Fibroblast of lung (primary cell): ENCODE measurements at regions not wholly inside any gene's neighbourhood (a gene's known extent, or its start where the extent isn't known, plus 50 kb on each side); places are given as distances from the start of the nearest gene placed in this dataset.

Experiments used
- DNase-seq, 2 donors: peaks; one replicate each; pipeline versions ENCODE4 v3.0.0 to v3.0.0-alpha.2; 2010; ENCODE audit warnings: low read depth in 2 of 2
- H2AFZ ChIP-seq: 2 replicates; pipeline ENCODE4 v1.5.1; 2012; ENCODE audit warnings: low read length, control low read depth, inconsistent platforms
- H3K27ac ChIP-seq: 2 replicates; pipeline ENCODE4 v1.5.1; 2011; ENCODE audit warnings: low read length, control low read depth; ENCODE audit not compliant: insufficient read depth
- H3K27me3 ChIP-seq: 2 replicates; pipeline ENCODE4 v1.5.1; 2011; ENCODE audit warnings: mild to moderate bottlenecking, low read length; ENCODE audit not compliant: control insufficient read depth, insufficient read depth
- H3K36me3 ChIP-seq: 2 replicates; pipeline ENCODE4 v1.5.1; 2011; ENCODE audit warnings: low read length; ENCODE audit not compliant: control insufficient read depth, insufficient read depth
- H3K4me1 ChIP-seq: 2 replicates; pipeline ENCODE4 v1.5.1; 2011; ENCODE audit warnings: low read length; ENCODE audit not compliant: control insufficient read depth, insufficient read depth; ENCODE audit errors: extremely low read depth
- H3K4me2 ChIP-seq: 2 replicates; pipeline ENCODE4 v1.5.1; 2011; ENCODE audit warnings: low read length, control low read depth; ENCODE audit not compliant: insufficient read depth; ENCODE audit errors: extremely low read depth
- H3K4me3 ChIP-seq, 4 experiments: fragments of 200-600 bp in 1 of 4; sonication (generic) in 1 of 4; replicated peaks in 1 of 4; 2 replicates each; pipeline ENCODE4 v1.5.1; 2011 to 2016; ENCODE audit warnings: low read length in 4 of 4, low read depth in 3 of 4, mild to moderate bottlenecking in 3 of 4, control low read depth in 2 of 4, inconsistent platforms in 1 of 4, mixed read lengths in 1 of 4; ENCODE audit not compliant: insufficient read depth in 1 of 4; ENCODE audit errors: control extremely low read depth in 1 of 4
- H3K79me2 ChIP-seq: 2 replicates; pipeline ENCODE4 v1.5.1; 2012; ENCODE audit warnings: mild to moderate bottlenecking, low read length, inconsistent platforms; ENCODE audit not compliant: control insufficient read depth, insufficient read depth
- H3K9ac ChIP-seq: 2 replicates; pipeline ENCODE4 v1.5.1; 2011; ENCODE audit warnings: mild to moderate bottlenecking, low read length, control low read depth; ENCODE audit not compliant: insufficient read depth
- H3K9me3 ChIP-seq: 2 replicates; pipeline ENCODE4 v1.5.1; 2012; ENCODE audit warnings: low read depth, low read length; ENCODE audit not compliant: control insufficient read depth, insufficient read depth
- H4K20me1 ChIP-seq: 2 replicates; pipeline ENCODE4 v1.5.1; 2011; ENCODE audit warnings: low read length; ENCODE audit not compliant: control insufficient read depth, insufficient read depth; ENCODE audit errors: extremely low read depth
- EZH2 ChIP-seq: IDR thresholded peaks from 2 replicates; pipeline ENCODE4 v1.5.1; 2012; ENCODE audit warnings: low read length, control low read depth, mild to moderate bottlenecking; ENCODE audit errors: missing control alignments
- TF ChIP-seq, protein P1 (sequence below), 2 donors: IDR thresholded peaks in 1 of 2; conservative IDR thresholded peaks in 1 of 2; 1 replicate in 1 of 2; 2 replicates in 1 of 2; pipeline ENCODE4 v1.5.1; 2011 to 2012; ENCODE audit warnings: low read length in 2 of 2, control low read depth in 1 of 2, inconsistent platforms in 1 of 2, low read depth in 1 of 2, mild to moderate bottlenecking in 1 of 2

DNA sequence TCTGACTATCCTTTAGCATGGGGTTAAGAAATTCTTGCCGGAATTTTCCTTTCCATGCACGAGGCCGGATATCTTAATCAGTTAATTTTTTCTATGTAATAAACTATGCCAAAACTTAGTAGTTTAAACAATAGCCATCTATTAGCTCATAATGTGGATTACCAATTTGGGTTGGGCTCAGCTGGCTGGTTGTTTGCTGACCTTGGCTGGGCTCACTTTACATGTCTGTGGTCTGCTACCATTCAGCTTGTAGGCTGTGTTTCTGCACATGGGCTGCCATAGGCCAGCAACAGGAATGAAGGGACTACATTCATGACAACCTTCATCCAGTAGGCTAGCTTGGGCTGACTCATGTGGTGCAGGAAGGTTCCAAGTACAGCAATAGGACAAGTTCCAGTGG, 56.0 kb upstream of the NTPCR start:
- no peaks in the 10 kb centered on the region for H3K4me1 ChIP-seq
- H3K27ac ChIP-seq = no peak overlapping the region
- no peaks in the 10 kb centered on the region for H4K20me1 ChIP-seq
- peak in 1 of 2 donors; percentile 12 for DNase-seq
- no peaks in the 10 kb centered on the region for H3K9me3 ChIP-seq
- no peak overlapping the region for H3K4me2 ChIP-seq
- no peak for TF ChIP-seq EZH2
- TF ChIP-seq, protein P1, sequence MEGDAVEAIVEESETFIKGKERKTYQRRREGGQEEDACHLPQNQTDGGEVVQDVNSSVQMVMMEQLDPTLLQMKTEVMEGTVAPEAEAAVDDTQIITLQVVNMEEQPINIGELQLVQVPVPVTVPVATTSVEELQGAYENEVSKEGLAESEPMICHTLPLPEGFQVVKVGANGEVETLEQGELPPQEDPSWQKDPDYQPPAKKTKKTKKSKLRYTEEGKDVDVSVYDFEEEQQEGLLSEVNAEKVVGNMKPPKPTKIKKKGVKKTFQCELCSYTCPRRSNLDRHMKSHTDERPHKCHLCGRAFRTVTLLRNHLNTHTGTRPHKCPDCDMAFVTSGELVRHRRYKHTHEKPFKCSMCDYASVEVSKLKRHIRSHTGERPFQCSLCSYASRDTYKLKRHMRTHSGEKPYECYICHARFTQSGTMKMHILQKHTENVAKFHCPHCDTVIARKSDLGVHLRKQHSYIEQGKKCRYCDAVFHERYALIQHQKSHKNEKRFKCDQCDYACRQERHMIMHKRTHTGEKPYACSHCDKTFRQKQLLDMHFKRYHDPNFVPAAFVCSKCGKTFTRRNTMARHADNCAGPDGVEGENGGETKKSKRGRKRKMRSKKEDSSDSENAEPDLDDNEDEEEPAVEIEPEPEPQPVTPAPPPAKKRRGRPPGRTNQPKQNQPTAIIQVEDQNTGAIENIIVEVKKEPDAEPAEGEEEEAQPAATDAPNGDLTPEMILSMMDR (conservative IDR thresholded peaks at IDR 0.05 in 1 of 2, IDR thresholded peaks at IDR 0.05 in 1 of 2; ENCODE audit: low read depth in 1 of 2, low read length in 2 of 2) = no peak
- H3K4me3 ChIP-seq = no peak overlapping the region
- H3K36me3 ChIP-seq = no peaks in the 10 kb centered on the region
- no peak overlapping the region for H3K9ac ChIP-seq
- no peaks in the 10 kb centered on the region for H3K79me2 ChIP-seq
- H3K27me3 ChIP-seq = no peaks in the 10 kb centered on the region
- H2AFZ ChIP-seq = no peak overlapping the region

DNA sequence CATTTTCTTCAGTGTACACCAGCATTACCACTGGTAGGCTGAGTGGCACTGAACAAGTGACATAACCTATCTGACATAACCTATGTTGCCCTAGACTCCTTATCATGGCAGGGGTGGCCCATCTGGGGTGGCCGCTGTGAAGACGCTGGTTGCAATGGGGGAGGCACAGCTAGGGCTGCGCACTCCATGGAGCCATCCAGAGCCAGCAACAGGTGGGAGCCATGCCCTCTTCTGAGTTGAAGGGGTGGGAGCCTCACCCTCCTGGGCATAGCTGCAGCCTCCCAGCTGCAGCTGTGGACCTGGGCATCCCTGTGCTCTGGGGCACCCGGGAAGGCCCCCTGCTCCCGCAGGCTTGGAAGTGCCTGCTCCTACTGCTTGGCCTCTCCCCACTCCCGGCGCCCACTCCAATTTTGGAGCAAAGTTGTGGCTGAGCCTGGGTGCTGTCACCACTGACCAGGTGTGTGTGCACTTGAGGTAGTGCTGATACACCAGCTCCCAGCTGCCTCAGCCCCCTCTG, 52.4 kb upstream of the NTPCR start:
- no peak overlapping the region for H3K4me2 ChIP-seq
- H4K20me1 ChIP-seq = no peaks in the 10 kb centered on the region
- H2AFZ ChIP-seq = no peak overlapping the region
- H3K9ac ChIP-seq = no peak overlapping the region
- no peak for TF ChIP-seq EZH2
- TF ChIP-seq, protein P1 (conservative IDR thresholded peaks at IDR 0.05 in 1 of 2, IDR thresholded peaks at IDR 0.05 in 1 of 2; ENCODE audit: low read depth in 1 of 2, low read length in 2 of 2) = no peak
- H3K79me2 ChIP-seq = no peaks in the 10 kb centered on the region
- H3K27ac ChIP-seq = no peak overlapping the region
- H3K4me3 ChIP-seq = no peak overlapping the region
- no peaks in the 10 kb centered on the region for H3K36me3 ChIP-seq
- H3K27me3 ChIP-seq = no peaks in the 10 kb centered on the region
- DNase-seq = no peak
- no peaks in the 10 kb centered on the region for H3K9me3 ChIP-seq
- no peaks in the 10 kb centered on the region for H3K4me1 ChIP-seq

DNA sequence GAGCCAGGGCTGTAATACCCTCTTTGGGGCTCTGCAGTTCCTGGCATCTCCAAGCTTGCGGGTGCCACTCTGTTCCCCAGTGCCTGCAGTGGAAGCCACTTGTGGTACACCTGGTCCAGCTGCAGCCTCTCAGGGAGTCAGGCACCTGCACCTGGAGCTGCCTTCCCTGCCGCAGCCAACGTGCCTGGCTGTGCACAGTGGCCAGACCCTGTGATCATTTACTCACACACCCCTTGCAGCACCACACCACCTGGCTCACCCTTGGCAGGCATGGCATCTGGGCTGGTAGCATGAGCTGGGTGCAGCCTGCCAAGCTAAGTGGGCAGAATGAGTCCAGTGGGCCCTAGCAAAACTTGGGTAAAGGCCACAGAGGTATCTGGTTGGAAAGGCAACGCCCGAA, 51.1 kb upstream of the NTPCR start:
- no peaks in the 10 kb centered on the region for H3K36me3 ChIP-seq
- no peaks in the 10 kb centered on the region for H3K4me1 ChIP-seq
- H3K27me3 ChIP-seq = no peaks in the 10 kb centered on the region
- no peak overlapping the region for H3K9ac ChIP-seq
- H2AFZ ChIP-seq = no peak overlapping the region
- no peaks in the 10 kb centered on the region for H3K79me2 ChIP-seq
- H3K27ac ChIP-seq = no peak overlapping the region
- TF ChIP-seq, protein P1 (conservative IDR thresholded peaks at IDR 0.05 in 1 of 2, IDR thresholded peaks at IDR 0.05 in 1 of 2; ENCODE audit: low read depth in 1 of 2, low read length in 2 of 2) = no peak
- no peak for TF ChIP-seq EZH2
- H3K4me2 ChIP-seq = no peak overlapping the region
- DNase-seq = no peak
- H3K4me3 ChIP-seq = no peak overlapping the region
- H4K20me1 ChIP-seq = no peaks in the 10 kb centered on the region
- no peaks in the 10 kb centered on the region for H3K9me3 ChIP-seq
